IMR-90 (cell line): ENCODE measurements at regions not wholly inside any gene's neighbourhood (a gene's known extent, or its start where the extent isn't known, plus 50 kb on each side); places are given as distances from the start of the nearest gene placed in this dataset.

Source experiments
- ATAC-seq: fragments of 200-7000 bp; cut with Tn5 transposase; 2 replicates; pipeline ENCODE4 v1.9.1; 2020; ENCODE audit warnings: low read depth, mild to moderate bottlenecking, moderate library complexity
- BruUV-seq: library from RNA; stranded (reverse); fragments of 400-500 nt; replicated peaks from 2 replicates; lab custom pipeline; 2021; lab: Mats Ljungman, UMichigan
- CTCF ChIA-PET: fragments of 300-600 bp; formaldehyde crosslinking; extraction: SDS; loops from one replicate; lab custom pipeline; 2021; ENCODE audit warnings: antibody characterized with exemption; lab: Yijun Ruan, JAX
- POLR2A ChIA-PET: fragments of 300-600 bp; sonication (Branson Sonifier 250); formaldehyde crosslinking; loops from one replicate; lab custom pipeline; 2022; ENCODE audit warnings: antibody characterized with exemption; ENCODE audit not compliant: unreplicated experiment; lab: Charles Lee
- DNase-seq: peaks from one replicate; pipeline ENCODE4 v3.0.0; 2013
- H2AFZ ChIP-seq: replicated peaks from 2 replicates; pipeline ENCODE3; 2013; ENCODE audit warnings: low read length, mild to moderate bottlenecking; ENCODE audit not compliant: poor library complexity
- H2AK5ac ChIP-seq: 2 replicates; pipeline ENCODE4 v1.6.1; 2013; ENCODE audit warnings: low read depth, low read length, inconsistent platforms
- H2AK9ac ChIP-seq: replicated peaks from 2 replicates; pipeline ENCODE3; 2013; ENCODE audit warnings: mild to moderate bottlenecking, low read depth, low read length, moderate library complexity; ENCODE audit not compliant: poor library complexity
- H2BK120ac ChIP-seq: 2 replicates; pipeline ENCODE4 v1.6.1; 2013; ENCODE audit warnings: low read depth, low read length, inconsistent platforms
- H2BK15ac ChIP-seq: 3 replicates; pipeline ENCODE4 v1.6.1; 2013; ENCODE audit warnings: low read depth, low read length, inconsistent platforms
- H2BK20ac ChIP-seq: 2 replicates; pipeline ENCODE4 v1.6.1; 2013; ENCODE audit warnings: low read depth, mild to moderate bottlenecking, inconsistent platforms, low read length, moderate library complexity
- H2BK5ac ChIP-seq: 2 replicates; pipeline ENCODE4 v1.6.1; 2013; ENCODE audit warnings: mild to moderate bottlenecking, low read depth, low read length, inconsistent platforms; ENCODE audit not compliant: poor library complexity, severe bottlenecking
- H3K14ac ChIP-seq: replicated peaks from 2 replicates; pipeline ENCODE4 v1.6.1; 2013; ENCODE audit warnings: low read depth, low read length, inconsistent platforms
- H3K18ac ChIP-seq: 2 replicates; pipeline ENCODE4 v1.6.1; 2013; ENCODE audit warnings: low read depth, low read length, control low read depth
- H3K23ac ChIP-seq: 2 replicates; pipeline ENCODE4 v1.6.1; 2013; ENCODE audit warnings: low read depth, low read length, inconsistent platforms
- H3K27ac ChIP-seq: 2 replicates; pipeline ENCODE4 v1.5.1; 2013; ENCODE audit warnings: mild to moderate bottlenecking, control low read depth, low read length; ENCODE audit not compliant: insufficient read depth
- H3K27me3 ChIP-seq: 2 replicates; pipeline ENCODE4 v1.6.1; 2013; ENCODE audit warnings: low read length; ENCODE audit not compliant: control insufficient read depth, insufficient read depth
- H3K36me3 ChIP-seq: 2 replicates; pipeline ENCODE4 v1.6.1; 2013; ENCODE audit warnings: low read length, mixed read lengths; ENCODE audit not compliant: control insufficient read depth, insufficient read depth
- H3K4ac ChIP-seq: 2 replicates; pipeline ENCODE4 v1.6.1; 2013; ENCODE audit warnings: low read depth, low read length, inconsistent platforms
- H3K4me1 ChIP-seq: 2 replicates; pipeline ENCODE4 v1.6.1; 2013; ENCODE audit warnings: low read length, mixed read lengths; ENCODE audit not compliant: control insufficient read depth, insufficient read depth
- H3K4me2 ChIP-seq: 2 replicates; pipeline ENCODE4 v1.6.1; 2013; ENCODE audit warnings: low read depth, mild to moderate bottlenecking, control low read depth, low read length, moderate library complexity
- H3K4me3 ChIP-seq: 2 replicates; pipeline ENCODE4 v1.5.1; 2013; ENCODE audit warnings: low read depth, mild to moderate bottlenecking, control low read depth, low read length, moderate library complexity; ENCODE audit not compliant: insufficient read depth
- H3K56ac ChIP-seq: 2 replicates; pipeline ENCODE4 v1.6.1; 2013; ENCODE audit warnings: low read length, inconsistent platforms; ENCODE audit not compliant: insufficient read depth; ENCODE audit errors: extremely low read depth
- H3K79me1 ChIP-seq, 2 experiments: 2 replicates each; pipeline ENCODE4 v1.6.1; 2013; ENCODE audit warnings: low read length in 2 of 2, inconsistent platforms in 1 of 2, low read depth in 1 of 2
- H3K9ac ChIP-seq: 2 replicates; pipeline ENCODE4 v1.6.1; 2013; ENCODE audit warnings: low read depth, low read length, control low read depth
- H3K9me1 ChIP-seq: 2 replicates; pipeline ENCODE4 v1.6.1; 2013; ENCODE audit warnings: low read length, inconsistent platforms; ENCODE audit not compliant: insufficient read depth
- H3K9me3 ChIP-seq: 2 replicates; pipeline ENCODE4 v1.6.1; 2013; ENCODE audit warnings: low read length; ENCODE audit not compliant: control insufficient read depth, insufficient read depth
- H4K20me1 ChIP-seq: 2 replicates; pipeline ENCODE4 v1.6.1; 2013; ENCODE audit warnings: low read length, inconsistent platforms; ENCODE audit not compliant: insufficient read depth
- H4K5ac ChIP-seq: 2 replicates; pipeline ENCODE4 v1.6.1; 2013; ENCODE audit warnings: mild to moderate bottlenecking, low read depth, low read length, control low read depth
- H4K8ac ChIP-seq, 2 experiments: 2 replicates each; pipeline ENCODE4 v1.6.1; 2013; ENCODE audit warnings: low read depth in 2 of 2, low read length in 2 of 2, control low read depth in 1 of 2, inconsistent platforms in 1 of 2
- H4K91ac ChIP-seq: 2 replicates; pipeline ENCODE4 v1.6.1; 2013; ENCODE audit warnings: low read depth, low read length, inconsistent platforms; ENCODE audit not compliant: insufficient read depth
- BHLHE40 ChIP-seq: fragments of 150-350 bp; IDR thresholded peaks from 2 replicates; pipeline ENCODE4 v1.6.1; 2016; ENCODE audit warnings: mild to moderate bottlenecking, low read depth, low read length
- MXI1 ChIP-seq: IDR thresholded peaks from 2 replicates; pipeline ENCODE4 v1.6.1; 2012; ENCODE audit warnings: low read depth, mild to moderate bottlenecking, low read length, moderate library complexity, borderline replicate concordance
- POLR2A ChIP-seq: IDR thresholded peaks from 2 replicates; pipeline ENCODE4 v1.6.1; 2012; ENCODE audit warnings: mild to moderate bottlenecking, low read depth, low read length
- WGBS, 2 experiments: methylation state at CpG; one replicate each; pipeline versions ENCODE4 v1.1.5 to v1.1.7; 2013; ENCODE audit warnings: missing lambda C conversion rate in 2 of 2; ENCODE audit not compliant: insufficient read length in 1 of 2; ENCODE audit errors: extremely low coverage in 2 of 2; 5-methylcytosine and 5-hydroxymethylcytosine counted together
- dilution Hi-C: fragments of 300-500 bp; cut with HindIII; formaldehyde crosslinking; loops from one replicate; pipeline ENCODE4 v1.14.3; 2018; ENCODE audit warnings: low sequenced_read_pairs; ENCODE audit not compliant: unreplicated experiment
- in situ Hi-C: fragments of 300-500 bp; cut with MboI; formaldehyde crosslinking; loops from 3 replicates; pipeline ENCODE4 v1.14.3; 2019; ENCODE audit warnings: low sequenced_read_pairs, inconsistent platforms, mixed read lengths
- intact Hi-C: fragments of 100-400 bp; cut with micrococcal nuclease; formaldehyde crosslinking; loops from 2 replicates; pipeline ENCODE4 v1.10.0; 2022

DNA sequence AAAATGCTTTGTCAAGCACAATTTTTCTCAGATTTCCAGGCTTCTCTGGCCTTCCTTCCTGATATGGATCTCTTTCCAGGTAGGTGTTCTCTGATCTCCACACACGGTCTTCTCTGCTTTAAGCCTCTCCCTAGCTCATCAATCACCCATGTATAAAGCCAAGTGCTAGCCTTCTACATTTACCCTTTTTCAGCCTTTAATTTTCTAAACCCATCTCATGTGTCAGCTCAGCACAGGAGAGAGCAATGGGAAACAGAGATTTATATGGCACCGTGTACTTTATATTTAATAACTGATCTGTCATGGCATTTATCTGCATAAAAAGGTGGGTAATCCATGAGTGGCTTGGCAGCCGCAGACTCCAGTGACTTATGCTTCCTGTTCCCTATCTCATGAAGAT is 495.0 kb downstream of the RASEF start:
- TF ChIP-seq BHLHE40: no peak
- no peak for TF ChIP-seq POLR2A
- no peak for TF ChIP-seq MXI1

More for the DNA sequence above, 495.0 kb downstream of the RASEF start:
- Histone ChIP-seq H3K79me1 (no peaks in the 10 kb centered on the region), H2BK5ac (no peak overlapping the region), H3K9me3 (no peaks in the 10 kb centered on the region), H4K91ac (no peak overlapping the region), H2BK120ac (no peak overlapping the region), H2AK9ac (no peak overlapping the region), H3K9me1 (no peaks in the 10 kb centered on the region), H3K4me3 (no peak overlapping the region), H3K9ac (no peak overlapping the region), H3K4me2 (no peak overlapping the region), H3K18ac (no peak overlapping the region), H3K4ac (no peak overlapping the region), H3K4me1 (no peaks in the 10 kb centered on the region), H3K27ac (no peak overlapping the region), H2AK5ac (no peak overlapping the region), H3K56ac (no peak overlapping the region), H3K14ac (no peak overlapping the region), H4K20me1 (no peaks in the 10 kb centered on the region), H2BK15ac (no peak overlapping the region), H3K36me3 (no peaks in the 10 kb centered on the region), H2AFZ (no peak overlapping the region), H3K27me3 (no peaks in the 10 kb centered on the region; the same call in 1 of the 2 replicates), H4K8ac (no peak overlapping the region), H3K23ac (no peak overlapping the region), H4K5ac (no peak overlapping the region), H2BK20ac (no peak overlapping the region)
- DNase-seq: no peak
- no CpG with 5 or more reads among the region's 3 CpGs for WGBS, 2 experiments
- dilution Hi-C loops: no loop called here
- ChIA-PET CTCF (no interaction called here), POLR2A (no interaction called here)
- BruUV-seq: no TSS peak
- in situ Hi-C loops: no loop called here
- ATAC-seq: no peak
- intact Hi-C loops: no loop called here
